ENCODE measurements at regions not wholly inside any gene's neighbourhood (a gene's known extent, or its start where the extent isn't known, plus 50 kb on each side); places are given as distances from the start of the nearest gene placed in this dataset.

GRCh38 chrX:134173541-134174272 lies 63.3 kb upstream of the CCDC160 start:
- POLR2A ChIA-PET: interaction anchor here (0.6 kb wide), 1 partner anchor 10 kb away, joined by 3 read pairs; no protein-coding TSS in a partner anchor
- Histone ChIP-seq H3K79me2 (ENCODE audit: control insufficient read depth, insufficient read depth, low read length) (no peaks in the 10 kb centered on the region), H3K9ac (ENCODE audit: insufficient read depth in 1 of 2, low read depth in 2 of 2, low read length in 2 of 2) (no peak overlapping the region), H3K36me3 (ENCODE audit: control insufficient read depth, insufficient read depth, low read length) (no peaks in the 10 kb centered on the region), H3K27me3 (ENCODE audit: control insufficient read depth in 2 of 2, insufficient read depth in 2 of 2, low read length in 2 of 2) (peaks cover 3 to 9% of the 10 kb centered on the region in 2 experiments; a peak in 1 of 5 replicates), H3K4me3 (no peak overlapping the region), H3K9me3 (replicated peaks; ENCODE audit: control insufficient read depth, insufficient read depth, low read depth, low read length) (no peaks in the 10 kb centered on the region), H2AFZ (ENCODE audit: low read depth, low read length) (no peak overlapping the region), H4K20me1 (replicated peaks; ENCODE audit: control insufficient read depth, insufficient read depth, low read length) (no peaks in the 10 kb centered on the region), H3K4me1 (replicated peaks in 1 of 2; ENCODE audit: control insufficient read depth in 2 of 2, insufficient read depth in 2 of 2, low read length in 2 of 2) (peaks cover 0 to 3% of the 10 kb centered on the region in 2 experiments; a peak in 1 of 5 replicates), H3K4me2 (ENCODE audit: insufficient read depth, low read length) (no peak overlapping the region), H3K9me1 (ENCODE audit: control insufficient read depth, insufficient read depth, low read length) (no peaks in the 10 kb centered on the region), H3K27ac (ENCODE audit: extremely low read depth, low read depth, low read length) (no peak overlapping the region)
- intact Hi-C loops (cut with micrococcal nuclease) (no loop called here), in situ Hi-C loops (cut with MboI) (no loop called here)
- FAIRE-seq (no peak), DNase-seq (ENCODE audit: extremely low read depth in 1 of 4, low spot score in 3 of 4) (no peak), ATAC-seq (no peak)
- 4% methylated on average over 16 of the region's 27 CpGs for WGBS (ENCODE audit: insufficient coverage, low coverage, missing lambda C conversion rate)
- no peak for TF ChIP-seq KLF6 (CRISPR knock-in tag; IDR thresholded peaks at IDR 0.05; ENCODE audit: borderline replicate concordance)
- no peak for TF ChIP-seq ZBTB26 (CRISPR knock-in tag; IDR thresholded peaks at IDR 0.05)
- TF ChIP-seq MYNN (IDR thresholded peaks at IDR 0.05): no peak
- TF ChIP-seq MYNN (CRISPR knock-in tag; IDR thresholded peaks at IDR 0.05): no peak
- TF ChIP-seq ZC3H11A (IDR thresholded peaks at IDR 0.05; ENCODE audit: low read depth, low read length): no peak
- TF ChIP-seq SIN3A (IDR thresholded peaks at IDR 0.05; ENCODE audit: borderline replicate concordance in 2 of 2, control insufficient read depth in 1 of 2, low read depth in 2 of 2, low read length in 2 of 2): no peak
- no peak for TF ChIP-seq MAFF (IDR thresholded peaks at IDR 0.05; ENCODE audit: low read length)
- TF ChIP-seq ZBTB17 (CRISPR knock-in tag; IDR thresholded peaks at IDR 0.05): no peak
- no peak for TF ChIP-seq HINFP (tag; conservative IDR thresholded peaks at IDR 0.05; ENCODE audit: low read depth)
- TF ChIP-seq MCM5 (IDR thresholded peaks at IDR 0.05; ENCODE audit: low read depth): no peak
- no TSS peak for BruUV-seq (replicated peaks)
- CTCF ChIA-PET (ENCODE audit: low intra/inter-chr PET ratio): no interaction called here

Data from K562 (cell line).